ENCODE measurements at regions not wholly inside any gene's neighbourhood (a gene's known extent, or its start where the extent isn't known, plus 50 kb on each side); places are given as distances from the start of the nearest gene placed in this dataset.

DNA sequence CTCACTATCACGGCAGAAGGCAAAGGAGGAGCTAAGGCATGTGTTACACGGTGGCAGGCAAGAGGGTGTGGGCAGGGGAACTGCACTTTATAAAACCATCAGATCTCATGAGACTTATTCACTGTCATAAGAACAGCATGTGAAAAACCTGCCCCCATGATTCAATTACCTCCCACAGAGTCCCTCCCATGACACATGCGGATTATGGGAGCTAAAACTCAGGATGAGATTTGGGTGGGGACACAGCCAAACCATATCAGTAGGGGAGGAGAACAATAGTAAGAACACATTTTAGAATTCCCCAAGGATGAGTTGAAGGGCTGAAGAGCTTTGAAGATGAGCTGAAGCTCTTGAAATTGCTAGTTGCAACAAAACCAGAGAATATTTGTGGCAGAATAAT lies 287.9 kb downstream of the SMARCA2 start:
- in situ Hi-C loops (cut with MboI; ENCODE audit: low sequenced_read_pairs), result no loop called here

DNA sequence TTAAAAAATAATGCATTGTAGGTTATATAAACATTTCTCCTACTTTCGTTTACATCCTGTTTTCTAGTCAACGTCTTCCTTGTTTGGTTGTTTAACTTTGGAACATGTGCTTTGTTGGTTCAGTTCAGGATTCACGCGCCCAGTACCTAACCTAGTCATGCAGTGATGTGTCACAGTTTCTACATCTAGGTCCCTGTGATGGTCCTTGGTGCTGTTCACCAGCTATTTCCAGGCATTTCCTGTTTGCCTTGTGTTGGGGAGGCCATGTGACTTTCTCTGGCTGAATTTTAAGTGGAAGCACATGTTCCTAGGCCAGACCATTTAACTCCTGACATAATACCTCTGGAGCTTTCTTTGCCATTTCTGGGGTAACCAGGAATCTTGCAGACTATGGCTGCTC lies 292.3 kb downstream of the SMARCA2 start:
- in situ Hi-C loops (cut with MboI; ENCODE audit: low sequenced_read_pairs), result no loop called here

DNA sequence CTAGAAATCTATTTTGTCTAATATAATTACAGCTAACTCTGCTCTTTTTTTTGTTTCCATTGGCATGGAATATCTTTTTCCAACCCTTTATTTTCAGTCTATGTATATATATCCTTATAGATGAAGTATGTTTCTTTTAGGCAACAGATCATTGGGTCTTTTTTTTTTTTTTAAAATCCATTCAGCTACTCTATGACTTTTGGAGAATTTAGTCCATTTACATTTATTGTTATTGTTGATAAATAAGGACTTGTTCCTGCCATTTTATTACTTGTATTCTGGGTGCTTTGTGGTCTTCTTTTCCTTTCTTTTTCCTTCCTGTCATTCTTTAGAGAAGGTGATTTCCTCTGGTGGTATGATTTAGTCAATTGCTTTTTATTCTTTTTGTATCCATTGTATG lies 296.8 kb downstream of the SMARCA2 start:
- in situ Hi-C loops (cut with MboI; ENCODE audit: low sequenced_read_pairs), result no loop called here

DNA sequence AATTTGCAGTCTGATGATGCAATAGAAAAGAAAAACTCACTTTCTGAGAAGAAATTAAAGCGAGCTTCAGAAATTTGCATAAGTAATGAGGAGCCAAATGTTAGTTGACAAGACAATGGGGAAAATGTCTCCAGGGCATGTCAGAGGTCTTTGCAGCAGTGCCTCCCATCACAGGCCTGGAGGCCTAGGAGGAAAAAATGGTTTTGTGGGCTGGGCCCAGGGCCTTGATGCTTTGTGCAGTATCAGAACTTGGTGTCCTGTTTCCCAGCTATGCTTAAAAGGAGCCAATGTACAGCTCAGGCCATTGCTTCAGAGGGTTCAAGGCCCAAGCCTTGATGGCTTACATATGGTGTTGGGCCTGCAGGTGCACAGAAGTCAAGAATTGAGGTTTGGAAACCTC lies 298.4 kb downstream of the SMARCA2 start:
- in situ Hi-C loops (cut with MboI; ENCODE audit: low sequenced_read_pairs), result no loop called here

DNA sequence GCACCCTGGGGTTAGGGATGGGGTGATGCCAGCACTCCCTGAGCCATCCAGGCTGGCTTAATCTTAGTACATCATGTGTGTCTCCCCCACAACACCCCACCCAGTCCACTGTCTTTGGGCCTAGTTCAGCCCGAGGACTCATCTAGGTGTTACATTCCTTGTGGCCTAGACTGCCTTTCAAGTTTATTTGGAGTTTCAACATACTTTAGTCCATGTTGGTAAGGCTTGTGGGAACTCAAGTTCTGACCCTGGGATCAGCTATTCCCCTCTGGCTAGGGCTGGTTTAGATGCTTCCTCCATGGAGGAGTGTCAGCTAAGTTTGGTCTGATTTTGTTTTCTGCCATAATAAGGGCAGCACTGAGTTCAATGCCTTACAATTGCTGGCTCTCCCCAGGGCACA lies 302.4 kb downstream of the SMARCA2 start:
- in situ Hi-C loops (cut with MboI; ENCODE audit: low sequenced_read_pairs), result no loop called here

DNA sequence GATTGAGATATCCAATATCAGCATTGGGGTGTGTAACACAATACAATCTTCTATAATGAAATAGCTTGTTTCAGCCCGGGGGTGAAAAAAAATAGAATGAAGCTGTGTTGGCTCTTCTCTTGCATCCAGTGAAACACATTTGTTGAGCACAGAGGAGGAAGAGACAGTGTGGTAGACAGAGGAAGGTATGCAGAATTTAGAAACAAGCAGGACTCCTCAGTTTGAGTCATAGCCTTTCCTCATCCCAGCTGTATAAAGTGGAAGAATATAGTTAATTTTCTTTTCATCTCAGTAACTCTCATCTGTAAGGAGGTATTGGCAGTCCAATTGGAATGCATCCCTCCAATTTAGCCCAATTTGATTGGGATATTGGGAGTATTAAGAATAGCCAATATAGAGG lies 302.2 kb upstream of the VLDLR start:
- in situ Hi-C loops (cut with MboI; ENCODE audit: low sequenced_read_pairs), result no loop called here

DNA sequence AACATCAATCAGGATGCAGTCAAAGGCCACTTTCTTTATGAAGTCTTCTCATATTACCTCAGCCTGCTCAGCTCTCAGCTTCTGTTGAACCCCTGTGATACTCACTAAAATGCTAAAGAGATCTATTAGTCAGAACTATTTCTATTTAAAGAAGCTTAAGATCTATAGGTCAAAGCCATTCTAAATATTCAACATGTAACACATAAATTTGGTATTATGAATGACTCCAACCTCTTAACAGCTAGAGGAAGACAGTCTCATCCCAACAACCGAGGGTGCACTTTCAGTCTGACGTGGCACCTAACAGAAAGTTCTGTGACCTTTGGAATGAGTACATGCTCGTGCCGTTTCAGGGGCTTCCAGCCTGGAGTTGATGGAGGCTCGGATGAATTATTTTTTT lies 301.5 kb upstream of the VLDLR start:
- in situ Hi-C loops (cut with MboI; ENCODE audit: low sequenced_read_pairs), result no loop called here

DNA sequence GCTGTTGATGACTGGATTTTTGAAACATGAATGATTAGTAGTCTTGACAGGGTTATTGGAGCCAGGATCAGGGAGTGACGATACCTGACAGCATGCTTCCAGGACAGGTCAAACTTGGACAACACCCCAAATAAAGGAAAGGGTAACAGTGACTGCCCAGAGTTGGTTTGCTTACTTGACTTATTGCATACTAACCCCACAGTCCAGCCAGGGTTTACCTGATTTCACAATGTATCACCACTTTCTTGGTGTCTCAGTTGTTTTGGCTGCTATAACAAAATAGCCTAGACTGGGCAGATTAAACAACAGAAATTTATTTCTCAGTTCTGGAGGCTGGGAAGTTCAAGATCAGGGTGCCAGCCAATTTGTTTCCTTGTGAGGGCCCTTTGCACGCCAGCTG lies 301.0 kb upstream of the VLDLR start:
- in situ Hi-C loops (cut with MboI; ENCODE audit: low sequenced_read_pairs), result no loop called here

DNA sequence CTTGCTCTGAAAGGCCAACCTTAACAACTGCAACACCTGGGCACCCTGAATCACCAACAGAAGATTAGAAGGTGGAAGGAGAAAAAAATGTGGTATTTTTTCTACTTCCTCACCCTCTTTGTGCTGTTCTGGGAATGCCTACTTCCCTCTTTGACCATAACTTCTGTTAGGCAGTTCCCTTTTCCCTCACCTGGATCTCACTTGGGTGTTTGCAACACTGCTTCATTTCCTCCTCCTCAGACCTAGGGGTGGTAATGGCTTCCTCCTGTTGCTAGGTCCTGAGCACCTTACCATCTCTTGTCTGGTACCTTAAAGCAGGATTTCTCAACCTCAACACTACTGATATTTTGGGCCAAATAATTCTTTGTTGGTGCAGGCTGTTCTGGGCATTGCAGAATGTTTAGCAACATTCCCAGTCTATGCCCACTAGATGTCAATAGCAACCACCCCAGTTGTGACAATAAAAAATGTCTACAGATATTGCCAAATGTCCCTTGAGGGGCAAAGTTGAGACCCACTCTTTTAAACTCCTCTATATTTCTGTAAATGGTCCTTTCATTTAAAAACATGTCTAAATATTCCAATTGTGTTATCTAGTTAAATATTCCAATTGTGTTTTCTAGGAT lies 300.0 kb upstream of the VLDLR start:
- in situ Hi-C loops (cut with MboI; ENCODE audit: low sequenced_read_pairs), result no loop called here

DNA sequence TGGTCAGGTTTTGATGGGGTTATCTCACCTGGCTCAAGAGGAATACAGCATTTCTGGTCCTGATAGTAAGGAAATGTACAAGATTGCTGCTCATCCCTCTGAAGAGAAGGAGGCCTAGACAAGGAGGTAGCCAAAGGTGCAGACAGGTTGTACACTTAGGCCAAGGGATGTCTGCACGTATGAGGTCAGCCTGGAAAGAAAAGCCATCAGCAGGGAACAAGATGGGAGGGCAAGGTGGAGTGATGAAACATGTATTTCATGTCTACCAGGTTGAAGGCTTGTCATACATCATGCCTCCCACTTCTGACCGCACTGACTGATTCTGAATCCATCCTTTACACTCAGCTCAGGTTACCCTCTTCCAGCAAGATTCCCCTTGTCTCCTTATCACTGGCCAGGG lies 296.8 kb upstream of the VLDLR start:
- in situ Hi-C loops (cut with MboI; ENCODE audit: low sequenced_read_pairs), result no loop called here

DNA sequence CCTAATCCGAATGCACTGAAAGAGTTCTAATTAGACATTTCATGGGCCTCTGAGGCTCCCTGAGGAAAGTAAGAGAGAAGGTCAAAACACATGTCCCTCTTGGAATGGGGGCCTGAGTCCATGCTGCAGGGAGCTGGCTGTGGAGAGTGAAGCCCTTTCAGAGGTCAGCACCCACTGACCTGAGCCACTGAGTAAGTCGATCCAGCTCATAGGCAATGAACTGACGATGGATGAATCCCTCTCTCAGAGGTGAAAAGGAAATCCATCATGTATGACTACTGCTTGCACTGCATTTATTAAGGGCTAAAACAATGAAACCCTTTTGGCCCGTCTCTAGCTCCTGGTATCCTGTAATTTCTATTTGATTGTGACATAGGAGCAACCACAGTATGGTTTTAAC lies 288.9 kb upstream of the VLDLR start:
- in situ Hi-C loops (cut with MboI; ENCODE audit: low sequenced_read_pairs), result no loop called here

DNA sequence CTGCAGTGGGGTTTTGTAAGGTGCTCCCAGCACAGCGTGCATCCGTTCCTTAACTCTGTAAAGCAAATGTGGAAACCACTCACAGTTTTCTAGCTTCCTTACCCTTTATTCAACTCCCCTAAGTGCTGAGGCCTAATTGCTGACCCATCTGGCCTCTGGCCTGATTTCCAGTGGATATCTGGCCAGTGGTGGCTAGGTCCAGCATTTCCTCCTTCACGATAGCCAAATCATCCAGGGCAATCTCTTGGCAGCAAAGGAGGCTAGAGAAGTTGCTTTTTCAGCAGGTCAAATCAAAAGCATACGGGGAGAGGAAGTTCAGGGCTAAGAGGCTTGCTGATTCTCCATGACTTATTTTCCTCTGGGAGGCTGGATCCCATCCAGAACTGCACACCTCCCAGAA lies 286.3 kb upstream of the VLDLR start:
- in situ Hi-C loops (cut with MboI; ENCODE audit: low sequenced_read_pairs), result no loop called here

DNA sequence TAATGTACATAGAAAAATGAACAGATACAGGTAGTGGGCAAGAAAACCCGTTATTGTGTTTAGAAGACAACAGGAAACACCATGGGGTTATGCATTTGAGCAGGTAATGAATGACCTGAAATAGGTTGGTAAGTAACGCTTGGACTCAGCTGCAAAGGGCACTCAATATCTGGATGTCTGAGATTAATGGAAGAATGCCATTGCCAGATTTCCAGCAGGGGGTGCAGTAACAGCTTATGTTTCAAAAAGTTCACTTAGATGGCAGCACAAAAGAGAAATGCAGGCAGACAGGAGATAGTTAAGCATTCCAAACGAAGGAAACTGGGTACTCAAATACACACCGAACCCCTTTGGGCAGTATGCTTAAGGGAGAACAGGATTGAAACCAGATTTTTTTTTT lies 285.5 kb upstream of the VLDLR start:
- in situ Hi-C loops (cut with MboI; ENCODE audit: low sequenced_read_pairs), result no loop called here

DNA sequence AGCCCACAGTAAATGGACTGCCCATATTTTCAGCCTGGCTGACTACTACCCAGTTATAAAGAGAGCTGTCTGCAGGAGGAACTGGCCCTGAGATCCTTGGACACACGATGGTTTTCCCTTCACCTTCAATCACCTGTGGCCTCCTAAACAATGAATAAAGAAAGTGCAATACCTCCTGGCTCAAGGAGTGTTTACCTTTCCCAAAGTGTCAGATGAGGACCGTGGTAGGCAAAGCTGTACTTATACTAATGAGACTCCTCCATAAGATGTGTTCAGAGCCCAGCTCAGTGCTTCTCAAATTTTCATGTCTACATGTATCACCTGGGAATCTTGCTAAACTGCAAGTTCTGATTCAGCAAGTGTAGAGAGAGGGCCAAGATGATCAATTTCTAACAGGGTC lies 284.5 kb upstream of the VLDLR start:
- in situ Hi-C loops (cut with MboI; ENCODE audit: low sequenced_read_pairs), result no loop called here

DNA sequence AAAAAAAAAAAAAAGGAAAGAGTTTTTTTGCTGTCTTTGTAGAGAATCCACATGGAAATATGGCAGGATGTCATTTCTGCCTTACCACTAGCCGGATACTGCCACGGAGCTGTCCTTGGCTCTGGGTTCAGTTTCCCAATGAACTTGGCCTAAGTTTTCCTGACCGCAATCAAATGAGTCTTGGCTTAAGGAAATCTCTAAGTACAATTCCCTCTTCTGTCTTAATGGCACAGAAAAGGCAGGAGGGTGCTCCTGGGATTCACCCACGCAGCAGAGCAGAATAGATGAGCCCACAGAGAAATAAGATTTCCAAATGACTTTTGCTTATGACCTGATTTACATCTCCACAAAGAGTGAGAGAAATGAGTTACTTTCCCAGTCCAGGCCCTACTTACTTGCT lies 284.0 kb upstream of the VLDLR start:
- in situ Hi-C loops (cut with MboI; ENCODE audit: low sequenced_read_pairs), result no loop called here

DNA sequence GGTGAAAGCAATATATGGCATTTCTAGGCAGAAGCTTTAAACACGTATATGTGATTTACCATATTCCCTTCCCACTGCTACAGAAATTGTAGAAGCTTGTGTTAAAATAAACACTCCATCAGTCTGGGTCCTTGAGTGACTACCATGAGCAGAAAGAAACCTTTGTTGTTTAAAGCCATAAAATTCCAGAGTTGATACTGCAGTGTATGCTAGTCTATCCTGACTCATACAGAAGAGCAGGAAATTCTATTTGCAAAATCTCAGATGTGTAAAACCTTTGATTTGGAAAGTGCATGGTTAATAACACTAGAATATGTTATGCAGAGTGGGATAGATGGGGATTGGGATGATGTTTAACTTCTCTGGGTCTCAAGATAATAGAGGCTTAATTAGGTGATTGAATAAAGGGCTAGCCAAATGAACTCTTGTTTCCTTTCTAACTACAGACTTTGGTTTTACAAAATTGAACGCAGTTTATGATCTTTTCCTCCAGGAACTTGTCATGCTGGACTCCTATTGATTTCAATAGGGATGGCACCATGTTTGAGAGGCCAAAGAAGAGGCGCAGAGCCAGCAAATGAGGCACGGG lies 282.7 kb upstream of the VLDLR start:
- in situ Hi-C loops (cut with MboI; ENCODE audit: low sequenced_read_pairs), result no loop called here

DNA sequence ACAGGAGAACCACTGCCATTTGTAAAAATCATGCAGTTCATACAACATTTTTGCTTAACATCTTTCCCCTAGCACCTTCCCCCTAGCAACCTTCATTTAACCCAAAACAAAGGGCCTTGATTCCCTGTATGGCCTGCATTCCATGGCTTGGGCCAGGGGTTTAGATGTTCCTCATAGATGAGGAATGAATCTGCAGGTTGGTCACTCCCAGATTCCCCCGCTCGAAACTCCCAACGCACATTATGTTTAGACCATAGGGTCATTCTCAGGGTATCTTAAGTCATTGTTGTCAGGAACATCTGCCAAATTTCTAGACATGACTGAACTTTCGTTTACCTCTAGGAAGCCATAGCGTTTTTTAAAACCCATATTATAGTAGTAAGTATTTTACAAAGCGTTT lies 282.2 kb upstream of the VLDLR start:
- in situ Hi-C loops (cut with MboI; ENCODE audit: low sequenced_read_pairs), result no loop called here

DNA sequence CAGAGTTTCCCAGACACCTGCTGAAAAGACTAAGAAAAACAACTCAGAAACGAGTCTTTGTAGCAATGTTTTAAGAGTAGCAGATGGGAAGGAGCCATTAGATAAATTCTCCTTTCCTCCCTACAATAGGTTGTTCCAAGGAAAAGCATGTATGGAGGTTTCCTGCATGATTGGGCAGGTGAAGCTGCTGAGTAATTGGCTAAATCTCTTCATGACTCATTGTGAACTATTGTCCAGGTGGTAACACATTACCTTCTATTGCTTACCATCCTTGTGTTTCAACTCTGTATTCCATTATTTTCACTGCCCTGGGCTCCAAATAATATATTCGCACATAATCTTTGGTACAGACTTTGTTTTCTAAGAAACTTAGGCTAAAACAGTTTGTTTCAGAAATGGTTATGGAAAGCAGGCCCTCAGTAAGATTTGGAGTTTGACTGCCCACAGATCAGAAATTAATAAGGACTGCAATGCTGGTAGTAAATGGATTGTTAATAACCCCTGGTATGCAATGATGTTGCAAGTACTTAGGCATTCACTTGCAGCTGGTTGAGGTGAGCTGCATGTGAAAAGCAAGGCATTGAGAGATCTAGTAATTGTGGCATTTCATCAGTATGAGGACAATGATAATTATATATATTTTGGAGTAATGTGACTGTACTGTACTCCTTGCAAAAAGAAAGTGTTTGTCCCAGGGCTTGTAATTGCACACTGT lies 281.4 kb upstream of the VLDLR start:
- in situ Hi-C loops (cut with MboI; ENCODE audit: low sequenced_read_pairs), result no loop called here

DNA sequence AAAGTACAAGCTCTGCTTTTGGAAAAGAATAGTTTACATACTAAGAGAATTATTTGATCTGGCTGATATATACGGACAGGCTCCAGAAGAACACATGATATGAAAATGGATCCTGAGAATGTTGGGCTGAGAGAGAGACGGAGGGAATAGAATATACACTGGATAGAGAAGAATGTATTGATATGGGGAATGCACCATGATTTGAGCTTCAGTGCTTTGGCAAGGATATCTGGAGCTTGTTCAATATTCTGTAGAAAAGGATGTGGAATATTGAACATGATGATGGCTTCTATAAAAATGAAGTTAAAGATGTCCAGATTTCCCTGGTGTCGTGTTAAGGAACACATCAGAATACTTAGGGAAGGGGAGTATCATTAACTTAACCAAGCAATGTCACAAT lies 280.5 kb upstream of the VLDLR start:
- in situ Hi-C loops (cut with MboI; ENCODE audit: low sequenced_read_pairs), result no loop called here

DNA sequence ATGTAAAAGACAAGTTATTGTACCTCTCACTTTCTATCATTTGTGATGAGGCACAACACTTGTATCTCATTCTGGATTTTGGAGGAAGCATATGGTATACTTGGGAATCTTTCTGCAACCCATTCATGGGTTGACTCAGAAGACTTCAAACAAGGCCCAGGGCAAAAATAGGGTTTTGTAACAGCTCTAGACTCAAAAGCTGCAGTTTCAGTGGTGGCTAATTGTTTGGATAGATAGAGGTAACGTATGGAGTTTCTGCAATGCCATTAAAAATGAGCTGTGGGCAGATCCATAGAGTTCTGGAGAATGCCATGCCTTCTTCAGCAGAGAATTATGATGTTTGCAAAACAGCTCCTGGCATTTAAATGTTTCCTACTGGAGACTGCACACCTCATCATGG lies 279.6 kb upstream of the VLDLR start:
- in situ Hi-C loops (cut with MboI; ENCODE audit: low sequenced_read_pairs), result no loop called here

DNA sequence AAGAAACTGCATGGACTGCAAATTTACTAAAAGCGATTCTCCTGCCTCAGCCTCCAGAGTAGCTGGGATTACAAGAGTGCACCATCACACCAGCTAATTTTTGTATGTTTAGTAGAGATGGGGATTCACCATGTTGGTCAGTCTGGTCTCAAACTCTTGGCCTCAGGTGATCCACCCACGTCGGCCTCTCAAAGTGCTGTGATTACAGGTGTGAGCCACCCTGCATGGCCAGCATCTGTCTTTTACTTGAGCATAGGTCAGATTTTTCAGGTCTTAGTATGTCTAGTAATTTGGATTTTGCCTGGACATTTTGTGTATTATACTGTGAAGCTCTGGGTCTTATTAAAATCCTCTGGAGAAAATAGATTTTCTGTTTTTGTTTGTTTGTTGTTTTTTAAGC lies 277.8 kb upstream of the VLDLR start:
- in situ Hi-C loops (cut with MboI; ENCODE audit: low sequenced_read_pairs), result no loop called here

DNA sequence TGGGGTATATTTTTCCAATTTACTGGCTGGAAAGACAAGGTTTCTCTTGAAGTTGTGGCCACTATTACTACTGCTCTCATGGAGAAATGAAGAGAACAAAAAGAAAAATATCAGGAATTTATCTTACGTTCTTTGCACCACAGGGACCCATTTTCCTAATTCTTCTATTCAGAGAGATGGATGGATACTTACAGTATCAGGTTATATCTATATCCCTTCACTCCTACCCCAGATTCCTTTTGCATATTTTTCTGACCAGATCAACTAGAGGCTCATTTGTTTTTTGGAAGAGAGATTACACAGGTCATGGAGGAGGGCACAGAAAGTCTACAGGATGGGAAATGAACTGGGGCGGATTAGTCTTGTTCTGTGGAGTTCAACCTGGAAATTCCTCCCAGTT lies 277.2 kb upstream of the VLDLR start:
- in situ Hi-C loops (cut with MboI; ENCODE audit: low sequenced_read_pairs), result no loop called here

DNA sequence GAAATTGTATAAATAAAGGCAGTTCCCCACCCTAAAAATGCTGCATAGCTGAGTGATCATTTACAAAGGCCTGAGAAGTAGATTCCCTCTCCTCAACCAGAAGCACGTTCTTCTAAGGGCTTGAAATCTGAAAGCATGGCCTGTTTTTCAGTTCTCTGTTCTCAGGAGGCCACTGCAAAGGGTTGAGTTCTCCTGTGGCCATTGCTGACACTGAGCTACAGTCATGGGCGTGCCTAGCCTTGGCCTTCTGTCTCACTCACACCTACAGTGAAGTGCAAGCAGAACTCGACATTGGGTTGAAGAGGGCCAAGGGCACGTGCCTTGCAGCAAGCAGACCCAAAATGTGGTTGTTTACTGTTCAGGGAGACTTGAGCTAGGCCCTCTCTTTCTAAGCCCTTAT lies 276.6 kb upstream of the VLDLR start:
- in situ Hi-C loops (cut with MboI; ENCODE audit: low sequenced_read_pairs), result no loop called here

Measured in HL-60/S4 (cell line).